ENCODE measurements at regions not wholly inside any gene's neighbourhood (a gene's known extent, or its start where the extent isn't known, plus 50 kb on each side); places are given as distances from the start of the nearest gene placed in this dataset.

DNA sequence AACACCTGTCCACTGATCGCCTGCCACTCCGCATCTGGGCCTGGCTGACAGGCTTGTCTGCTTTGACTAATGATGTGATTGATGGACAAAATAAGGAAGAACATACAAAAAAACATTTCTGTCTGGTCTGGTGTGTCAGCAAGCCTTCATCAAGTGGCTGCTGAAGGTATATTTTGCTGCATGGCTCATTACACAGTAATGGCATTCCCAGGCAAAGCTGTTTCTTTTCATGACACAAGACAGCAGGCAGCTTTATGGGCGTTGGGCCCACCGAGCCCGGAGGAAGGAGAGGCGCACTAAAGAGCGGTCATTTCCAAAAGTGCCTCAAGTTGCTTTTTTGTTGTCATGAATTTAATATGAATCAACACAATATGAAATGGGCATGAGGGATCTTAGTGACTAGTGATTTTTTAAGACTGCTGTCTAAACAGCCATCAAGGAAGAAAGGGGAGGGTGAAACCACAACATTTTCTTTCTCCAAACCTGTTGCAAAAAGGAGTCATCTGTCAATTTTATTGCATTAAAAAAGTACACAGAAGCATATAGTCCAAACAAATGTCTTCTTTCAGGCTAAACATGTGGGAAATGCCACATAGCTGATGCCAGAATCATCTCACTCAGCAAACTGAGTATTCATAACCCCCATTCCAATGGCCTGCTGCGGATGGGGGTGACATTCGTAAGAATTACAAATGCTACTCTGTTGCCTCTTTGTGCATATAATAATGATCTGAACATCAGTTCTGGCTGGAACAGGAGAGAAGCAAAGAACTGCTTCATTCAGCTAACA lies 476.6 kb downstream of the ZNF536 start:
- TF ChIP-seq EZH2 (IDR thresholded peaks at IDR 0.05; ENCODE audit: low read depth, unreplicated experiment) (no peak), POLR2AphosphoS5 (IDR thresholded peaks at IDR 0.05; ENCODE audit: low read depth) (no peak), JUNB (IDR thresholded peaks at IDR 0.05; ENCODE audit: unreplicated experiment) (no peak), EZH2phosphoT487 (IDR thresholded peaks at IDR 0.05; ENCODE audit: unreplicated experiment) (no peak), STAT1 (IDR thresholded peaks at IDR 0.05; ENCODE audit: unreplicated experiment) (no peak), ZNF331 (CRISPR knock-in tag; IDR thresholded peaks at IDR 0.05; ENCODE audit: low read depth) (no peak), ZNF114 (CRISPR knock-in tag; IDR thresholded peaks at IDR 0.05) (no peak)
- TF ChIP-seq, protein P1, sequence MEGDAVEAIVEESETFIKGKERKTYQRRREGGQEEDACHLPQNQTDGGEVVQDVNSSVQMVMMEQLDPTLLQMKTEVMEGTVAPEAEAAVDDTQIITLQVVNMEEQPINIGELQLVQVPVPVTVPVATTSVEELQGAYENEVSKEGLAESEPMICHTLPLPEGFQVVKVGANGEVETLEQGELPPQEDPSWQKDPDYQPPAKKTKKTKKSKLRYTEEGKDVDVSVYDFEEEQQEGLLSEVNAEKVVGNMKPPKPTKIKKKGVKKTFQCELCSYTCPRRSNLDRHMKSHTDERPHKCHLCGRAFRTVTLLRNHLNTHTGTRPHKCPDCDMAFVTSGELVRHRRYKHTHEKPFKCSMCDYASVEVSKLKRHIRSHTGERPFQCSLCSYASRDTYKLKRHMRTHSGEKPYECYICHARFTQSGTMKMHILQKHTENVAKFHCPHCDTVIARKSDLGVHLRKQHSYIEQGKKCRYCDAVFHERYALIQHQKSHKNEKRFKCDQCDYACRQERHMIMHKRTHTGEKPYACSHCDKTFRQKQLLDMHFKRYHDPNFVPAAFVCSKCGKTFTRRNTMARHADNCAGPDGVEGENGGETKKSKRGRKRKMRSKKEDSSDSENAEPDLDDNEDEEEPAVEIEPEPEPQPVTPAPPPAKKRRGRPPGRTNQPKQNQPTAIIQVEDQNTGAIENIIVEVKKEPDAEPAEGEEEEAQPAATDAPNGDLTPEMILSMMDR (conservative IDR thresholded peaks at IDR 0.05; ENCODE audit: low read depth in 2 of 2): no peak
